ENCODE measurements at regions not wholly inside any gene's neighbourhood (a gene's known extent, or its start where the extent isn't known, plus 50 kb on each side); places are given as distances from the start of the nearest gene placed in this dataset.

GRCh38 chr16:48829336-48830310 is 219.6 kb upstream of the N4BP1 start:
- DNase-seq (ENCODE audit: low spot score): no peak

GRCh38 chr16:48824271-48824670 is 214.3 kb upstream of the N4BP1 start:
- no peak for DNase-seq (ENCODE audit: low spot score)

- no peak for DNase-seq (ENCODE audit: low spot score)
Observed at GRCh38 chr16:48822431-48822830, 212.5 kb upstream of the N4BP1 start.

GRCh38 chr16:48820379-48820778 is 210.4 kb upstream of the N4BP1 start:
- DNase-seq (ENCODE audit: low spot score): no peak

GRCh38 chr16:48818257-48818656 is 208.3 kb upstream of the N4BP1 start:
- DNase-seq (ENCODE audit: low spot score): no peak

GRCh38 chr16:48817032-48817431 is 207.1 kb upstream of the N4BP1 start:
- no peak for DNase-seq (ENCODE audit: low spot score)

GRCh38 chr16:48816393-48816792 is 206.4 kb upstream of the N4BP1 start:
- no peak for DNase-seq (ENCODE audit: low spot score)

- DNase-seq (ENCODE audit: low spot score): no peak
Observed at GRCh38 chr16:48814994-48815393, 205.0 kb upstream of the N4BP1 start.

GRCh38 chr16:48813485-48813884 is 203.5 kb upstream of the N4BP1 start:
- no peak for DNase-seq (ENCODE audit: low spot score)

- DNase-seq (ENCODE audit: low spot score): no peak
Observed at GRCh38 chr16:48812856-48813255, 202.9 kb upstream of the N4BP1 start.

GRCh38 chr16:48811478-48811877 is 201.5 kb upstream of the N4BP1 start:
- no peak for DNase-seq (ENCODE audit: low spot score)

- DNase-seq (ENCODE audit: low spot score): no peak
Observed at GRCh38 chr16:48810803-48811453, 200.9 kb upstream of the N4BP1 start.

GRCh38 chr16:48810436-48810802 is 200.4 kb upstream of the N4BP1 start:
- no peak for DNase-seq (ENCODE audit: low spot score)

GRCh38 chr16:48790151-48790550 is 180.2 kb upstream of the N4BP1 start:
- no peak for DNase-seq (ENCODE audit: low spot score)

GRCh38 chr16:48788475-48788874 is 178.5 kb upstream of the N4BP1 start:
- DNase-seq (ENCODE audit: low spot score): no peak

- no peak for DNase-seq (ENCODE audit: low spot score)
Observed at GRCh38 chr16:48745541-48745940, 135.6 kb upstream of the N4BP1 start.

GRCh38 chr16:48740964-48741363 is 131.0 kb upstream of the N4BP1 start:
- no peak for DNase-seq (ENCODE audit: low spot score)

- no peak for DNase-seq (ENCODE audit: low spot score)
Observed at GRCh38 chr16:48734220-48734619, 124.2 kb upstream of the N4BP1 start.

GRCh38 chr16:48704710-48705109 is 94.7 kb upstream of the N4BP1 start:
- DNase-seq (ENCODE audit: low spot score): no peak

- DNase-seq (ENCODE audit: low spot score): peak; percentile 22
Observed at GRCh38 chr16:48687421-48688038, 77.5 kb upstream of the N4BP1 start.

GRCh38 chr16:48684148-48684547 is 74.2 kb upstream of the N4BP1 start:
- DNase-seq (ENCODE audit: low spot score): no peak

GRCh38 chr16:48682971-48683370 is 73.0 kb upstream of the N4BP1 start:
- no peak for DNase-seq (ENCODE audit: low spot score)

GRCh38 chr16:48681520-48681919 is 71.5 kb upstream of the N4BP1 start:
- DNase-seq (ENCODE audit: low spot score): no peak

Data from hematopoietic multipotent progenitor cell treated with erythropoietin and hydrocortisone succinate and interleukin-3 and kit ligand, for 15 days (in vitro differentiated cells).